ENCODE measurements at regions not wholly inside any gene's neighbourhood (a gene's known extent, or its start where the extent isn't known, plus 50 kb on each side); places are given as distances from the start of the nearest gene placed in this dataset.

- no peak overlapping the region for H3K27ac ChIP-seq (ENCODE audit: low read depth, low read length)
- Mint-ChIP-seq H3K27me3 (ENCODE audit: insufficient read depth) (no peaks in the 10 kb centered on the region), H3K36me3 (ENCODE audit: low read depth) (no peaks in the 10 kb centered on the region), H3K4me3 (no peak overlapping the region), H3K27ac (no peak overlapping the region), H3K4me1 (no peaks in the 10 kb centered on the region), H3K9me3 (peaks cover 3% of the 10 kb centered on the region)
- H3K9me3 ChIP-seq (ENCODE audit: control insufficient read depth, low read length), result no peaks in the 10 kb centered on the region
- H3K27me3 ChIP-seq (ENCODE audit: control insufficient read depth, insufficient read depth, low read length, poor library complexity, severe bottlenecking), result no peaks in the 10 kb centered on the region
- DNase-seq, result no peak
- no peak overlapping the region for H3K4me3 ChIP-seq (ENCODE audit: low read length)
- H3K36me3 ChIP-seq (ENCODE audit: control insufficient read depth, insufficient read depth, low read length), result no peaks in the 10 kb centered on the region
- no peak for TF ChIP-seq CTCF (conservative IDR thresholded peaks at IDR 0.05)
- H3K4me1 ChIP-seq (ENCODE audit: control insufficient read depth, insufficient read depth, low read length), result no peaks in the 10 kb centered on the region
- H3K9ac ChIP-seq (ENCODE audit: extremely low read depth, low read length, poor library complexity, severe bottlenecking), result no peak overlapping the region
Measured at GRCh38 chr21:27112186-27112585, 145.3 kb upstream of the ADAMTS5 start.

GRCh38 chr21:27110956-27111355, 144.1 kb upstream of the ADAMTS5 start:
- Histone ChIP-seq H3K9me3 (ENCODE audit: control insufficient read depth, low read length) (no peaks in the 10 kb centered on the region), H3K27me3 (ENCODE audit: control insufficient read depth, insufficient read depth, low read length, poor library complexity, severe bottlenecking) (no peaks in the 10 kb centered on the region), H3K4me3 (ENCODE audit: low read length) (no peak overlapping the region), H3K36me3 (ENCODE audit: control insufficient read depth, insufficient read depth, low read length) (no peaks in the 10 kb centered on the region), H3K9ac (ENCODE audit: extremely low read depth, low read length, poor library complexity, severe bottlenecking) (no peak overlapping the region), H3K27ac (ENCODE audit: low read depth, low read length) (no peak overlapping the region), H3K4me1 (ENCODE audit: control insufficient read depth, insufficient read depth, low read length) (peaks cover 5% of the 10 kb centered on the region)
- H3K9me3 Mint-ChIP-seq, result no peaks in the 10 kb centered on the region
- H3K27ac Mint-ChIP-seq, result no peak overlapping the region
- no peaks in the 10 kb centered on the region for H3K4me1 Mint-ChIP-seq
- TF ChIP-seq CTCF (conservative IDR thresholded peaks at IDR 0.05), result no peak
- no peaks in the 10 kb centered on the region for H3K27me3 Mint-ChIP-seq (ENCODE audit: insufficient read depth)
- no peak overlapping the region for H3K4me3 Mint-ChIP-seq
- DNase-seq, result no peak
- 86 to 90% methylated on average over 1 of the region's 2 CpGs for WGBS, 2 experiments (ENCODE audit: insufficient coverage in 1 of 2, insufficient read length in 1 of 2)
- no peaks in the 10 kb centered on the region for H3K36me3 Mint-ChIP-seq (ENCODE audit: low read depth)

GRCh38 chr21:27108701-27109100, 141.8 kb upstream of the ADAMTS5 start:
- Mint-ChIP-seq H3K36me3 (ENCODE audit: low read depth) (no peaks in the 10 kb centered on the region), H3K27me3 (ENCODE audit: insufficient read depth) (no peaks in the 10 kb centered on the region), H3K9me3 (no peaks in the 10 kb centered on the region), H3K4me1 (peaks cover 2% of the 10 kb centered on the region), H3K27ac (no peak overlapping the region), H3K4me3 (no peak overlapping the region)
- Histone ChIP-seq H3K27me3 (ENCODE audit: control insufficient read depth, insufficient read depth, low read length, poor library complexity, severe bottlenecking) (no peaks in the 10 kb centered on the region), H3K9me3 (ENCODE audit: control insufficient read depth, low read length) (no peaks in the 10 kb centered on the region), H3K4me3 (ENCODE audit: low read length) (no peak overlapping the region), H3K27ac (ENCODE audit: low read depth, low read length) (no peak overlapping the region), H3K36me3 (ENCODE audit: control insufficient read depth, insufficient read depth, low read length) (no peaks in the 10 kb centered on the region), H3K9ac (ENCODE audit: extremely low read depth, low read length, poor library complexity, severe bottlenecking) (no peak overlapping the region), H3K4me1 (ENCODE audit: control insufficient read depth, insufficient read depth, low read length) (peaks cover 5% of the 10 kb centered on the region)
- TF ChIP-seq CTCF (conservative IDR thresholded peaks at IDR 0.05), result no peak
- 90% methylated on average over 2 of the region's 2 CpGs; no CpG with 5 or more reads in 1 of the 2 experiments for WGBS, 2 experiments (ENCODE audit: insufficient coverage in 1 of 2, insufficient read length in 1 of 2)
- DNase-seq, result no peak

Measured in endodermal cell (in vitro differentiated cells).